GM23248 (cell line): ENCODE measurements at regions not wholly inside any gene's neighbourhood (a gene's known extent, or its start where the extent isn't known, plus 50 kb on each side); places are given as distances from the start of the nearest gene placed in this dataset.
"Not testable (repeated sequence)": the region's sequence is repeated elsewhere in the genome, so short reads cannot be mapped to it uniquely, and the experiment has no call there.

ENCODE experiments used
- EZH2 ChIP-seq: fragments of 200-600 bp; sonication (generic); IDR thresholded peaks from 2 replicates; pipeline ENCODE4 v1.6.1; 2018; ENCODE audit warnings: antibody characterized with exemption, mild to moderate bottlenecking; ENCODE audit not compliant: insufficient read depth, poor library complexity, severe bottlenecking
- EZH2phosphoT487 ChIP-seq: fragments of 200-600 bp; sonication (generic); IDR thresholded peaks from 2 replicates; pipeline ENCODE4 v1.6.1; 2018; ENCODE audit warnings: antibody characterized with exemption, moderate library complexity, mild to moderate bottlenecking, low read depth; ENCODE audit not compliant: insufficient read depth

GRCh38 chr14:57110411-57110810 is 158.3 kb downstream of the EXOC5 start:
- not testable (repeated sequence) for TF ChIP-seq EZH2, EZH2phosphoT487
